Lower lobe of right lung (tissue), 2 donors: ENCODE measurements at regions not wholly inside any gene's neighbourhood (a gene's known extent, or its start where the extent isn't known, plus 50 kb on each side); places are given as distances from the start of the nearest gene placed in this dataset.

Experiments
- ATAC-seq, 2 donors: fragments of 200-7000 bp; cut with Tn5 transposase; one replicate each; pipeline ENCODE4 v1.9.1; 2020 to 2022; ENCODE audit warnings: mild to moderate bottlenecking in 2 of 2, moderate library complexity in 2 of 2
- DNase-seq: peaks from one replicate; pipeline ENCODE4 v3.0.0-alpha.2; 2020
- H3K27ac ChIP-seq: fragments of 200-600 bp; one replicate; pipeline ENCODE4 v1.8.0; 2022
- H3K27me3 ChIP-seq: fragments of 200-600 bp; one replicate; pipeline ENCODE4 v1.8.0; 2022; ENCODE audit warnings: low read depth
- H3K36me3 ChIP-seq: fragments of 200-600 bp; one replicate; pipeline ENCODE4 v1.8.0; 2022; ENCODE audit warnings: mild to moderate bottlenecking
- H3K4me1 ChIP-seq: fragments of 200-600 bp; one replicate; pipeline ENCODE4 v1.8.0; 2022
- H3K4me3 ChIP-seq: fragments of 200-600 bp; one replicate; pipeline ENCODE4 v1.8.0; 2022; ENCODE audit warnings: mild to moderate bottlenecking
- H3K9me3 ChIP-seq: fragments of 200-600 bp; one replicate; pipeline ENCODE4 v1.8.0; 2022
- CTCF ChIP-seq: fragments of 200-600 bp; IDR thresholded peaks from one replicate; pipeline ENCODE4 v1.8.0; 2022; ENCODE audit warnings: antibody characterized with exemption, mild to moderate bottlenecking
- intact Hi-C: fragments of 100-400 bp; cut with DNase I; formaldehyde crosslinking; loops from one replicate; pipeline ENCODE4 v1.11.0; 2022
- donor health status: DM: no; HTN: yes; CAD: no; lungs with severe emphysema.

GRCh38 chr12:88767699-88768098 lies 187.4 kb upstream of the KITLG start:
- DNase-seq (no peak), ATAC-seq (no peak)
- TF ChIP-seq CTCF, result no peak
- no peaks in the 10 kb centered on the region for H3K27me3 ChIP-seq
- H3K9me3 ChIP-seq, result no peaks in the 10 kb centered on the region
- H3K27ac ChIP-seq, result no peak overlapping the region
- H3K36me3 ChIP-seq, result no peaks in the 10 kb centered on the region
- H3K4me3 ChIP-seq, result no peak overlapping the region
- intact Hi-C loops, result no loop called here
- no peaks in the 10 kb centered on the region for H3K4me1 ChIP-seq

GRCh38 chr12:88764781-88765480 lies 184.7 kb upstream of the KITLG start:
- Histone ChIP-seq H3K27ac (no peak overlapping the region), H3K4me1 (no peaks in the 10 kb centered on the region), H3K9me3 (no peaks in the 10 kb centered on the region), H3K4me3 (no peak overlapping the region), H3K27me3 (no peaks in the 10 kb centered on the region), H3K36me3 (no peaks in the 10 kb centered on the region)
- intact Hi-C loops, result no loop called here
- no peak for DNase-seq
- no peak for ATAC-seq
- no peak for TF ChIP-seq CTCF

GRCh38 chr12:88763536-88764100 lies 183.3 kb upstream of the KITLG start:
- Histone ChIP-seq H3K27ac (no peak overlapping the region), H3K4me3 (no peak overlapping the region), H3K9me3 (no peaks in the 10 kb centered on the region), H3K36me3 (no peaks in the 10 kb centered on the region), H3K4me1 (no peaks in the 10 kb centered on the region), H3K27me3 (no peaks in the 10 kb centered on the region)
- DNase-seq (no peak), ATAC-seq (peak in 1 of 2 donors; percentile 32)
- no peak for TF ChIP-seq CTCF
- intact Hi-C loops, result no loop called here

GRCh38 chr12:88758176-88758575 lies 177.9 kb upstream of the KITLG start:
- DNase-seq (no peak), ATAC-seq (no peak)
- Histone ChIP-seq H3K4me1 (no peaks in the 10 kb centered on the region), H3K9me3 (no peaks in the 10 kb centered on the region), H3K4me3 (no peak overlapping the region), H3K27ac (no peak overlapping the region), H3K36me3 (no peaks in the 10 kb centered on the region), H3K27me3 (no peaks in the 10 kb centered on the region)
- TF ChIP-seq CTCF, result no peak
- intact Hi-C loops, result no loop called here

- H3K27me3 ChIP-seq, result no peaks in the 10 kb centered on the region
- no peaks in the 10 kb centered on the region for H3K4me1 ChIP-seq
- H3K4me3 ChIP-seq, result no peak overlapping the region
- no peak for TF ChIP-seq CTCF
- H3K36me3 ChIP-seq, result no peaks in the 10 kb centered on the region
- intact Hi-C loops, result no loop called here
- H3K27ac ChIP-seq, result no peak overlapping the region
- no peak for DNase-seq
- ATAC-seq, result no peak
- H3K9me3 ChIP-seq, result no peaks in the 10 kb centered on the region
Observed at GRCh38 chr12:88756917-88757316, 176.6 kb upstream of the KITLG start.
